GM21447 (cell line): ENCODE measurements at regions not wholly inside any gene's neighbourhood (a gene's known extent, or its start where the extent isn't known, plus 50 kb on each side); places are given as distances from the start of the nearest gene placed in this dataset.
"Not testable (repeated sequence)": the region's sequence is repeated elsewhere in the genome, so short reads cannot be mapped to it uniquely, and the experiment has no call there.

Experiments
- ATAC-seq: cut with Tn5 transposase; IDR thresholded peaks from one replicate; pipeline ENCODE4 v1.9.1; 2021; ENCODE audit not compliant: unreplicated experiment

DNA sequence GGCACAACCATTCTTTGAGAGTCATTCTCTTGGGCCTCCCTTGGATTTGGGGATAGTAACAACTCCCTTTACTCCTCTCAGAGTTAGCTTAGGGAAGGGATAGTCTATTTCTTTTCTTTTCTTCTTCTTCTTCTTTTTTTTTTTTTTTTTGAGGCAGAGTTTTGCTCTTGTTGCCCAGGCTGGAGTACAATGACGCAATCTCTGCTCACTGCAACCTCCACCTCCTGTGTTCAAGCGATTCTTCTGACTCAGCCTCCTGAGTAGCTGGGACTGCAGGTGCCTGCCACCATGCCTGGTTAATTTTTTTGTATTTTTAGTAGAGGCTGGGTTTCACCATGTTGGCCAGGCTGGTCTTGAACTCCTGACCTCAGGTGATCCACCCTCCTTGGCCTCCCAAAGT lies 465.8 kb downstream of the PLCL1 start:
- not testable (repeated sequence) for ATAC-seq

DNA sequence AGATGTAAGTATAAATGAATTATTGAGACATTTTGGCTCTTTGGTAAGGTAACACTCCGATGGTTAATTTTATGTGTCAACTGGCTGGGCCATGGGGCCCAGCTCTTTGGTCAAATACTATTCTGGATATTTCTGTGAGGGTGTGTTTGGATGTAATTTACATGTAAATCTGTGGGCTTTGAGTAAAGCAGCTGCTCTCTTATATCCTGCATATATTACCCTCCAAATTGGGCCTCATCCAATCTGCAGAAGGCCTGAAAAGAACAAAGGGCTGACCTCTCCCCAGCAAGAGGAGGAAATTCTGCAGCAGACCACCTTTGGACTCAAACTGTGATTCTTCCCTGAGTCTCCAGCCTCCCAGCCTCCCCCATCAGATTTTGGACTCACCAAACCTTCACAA lies 464.1 kb downstream of the PLCL1 start:
- ATAC-seq: no peak

DNA sequence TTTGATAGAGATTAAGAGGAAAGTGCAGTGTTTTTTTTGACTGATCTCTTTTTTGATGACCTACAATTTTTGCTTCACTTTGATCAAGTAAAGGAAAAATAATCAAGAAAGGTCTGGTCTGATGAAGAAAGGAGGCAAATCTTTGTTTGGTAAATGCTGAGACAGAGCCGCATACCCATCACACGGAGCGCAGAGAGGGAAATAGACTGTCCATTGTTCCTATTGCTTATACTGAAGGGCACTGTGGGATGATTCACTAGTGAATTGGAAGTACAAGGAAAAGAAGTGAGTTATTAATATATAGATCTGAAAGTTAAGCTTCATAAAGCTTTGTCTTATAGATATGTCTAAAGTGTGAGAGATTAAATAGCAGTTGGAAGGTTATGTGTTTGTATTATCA lies 455.1 kb downstream of the PLCL1 start:
- ATAC-seq: no peak

DNA sequence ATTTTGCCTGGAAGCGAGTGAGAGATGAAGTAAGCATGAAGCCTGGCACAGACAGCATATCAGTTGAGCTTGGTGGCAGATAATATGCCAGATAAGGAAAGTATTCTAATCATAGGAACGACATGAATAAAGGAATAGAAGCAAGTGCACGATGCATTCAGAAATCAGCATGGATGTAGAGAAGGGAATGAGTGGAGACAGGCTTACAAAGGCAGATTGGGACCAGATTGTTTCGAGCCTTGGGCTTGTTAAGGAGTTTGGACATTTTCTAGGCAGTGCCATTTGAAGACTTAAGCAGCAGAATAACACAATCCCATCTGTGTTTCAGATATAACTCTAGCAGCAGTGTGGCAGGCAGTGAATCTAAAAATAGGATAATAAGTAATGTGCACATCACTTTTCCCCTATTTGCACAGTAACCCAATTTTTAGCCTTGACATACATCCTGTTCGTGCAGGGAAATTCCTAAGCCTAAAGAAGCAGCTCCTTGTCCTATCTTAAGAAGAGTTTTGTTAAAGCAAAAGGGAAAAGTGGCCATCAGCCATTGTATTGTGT lies 450.2 kb downstream of the PLCL1 start:
- no peak for ATAC-seq

DNA sequence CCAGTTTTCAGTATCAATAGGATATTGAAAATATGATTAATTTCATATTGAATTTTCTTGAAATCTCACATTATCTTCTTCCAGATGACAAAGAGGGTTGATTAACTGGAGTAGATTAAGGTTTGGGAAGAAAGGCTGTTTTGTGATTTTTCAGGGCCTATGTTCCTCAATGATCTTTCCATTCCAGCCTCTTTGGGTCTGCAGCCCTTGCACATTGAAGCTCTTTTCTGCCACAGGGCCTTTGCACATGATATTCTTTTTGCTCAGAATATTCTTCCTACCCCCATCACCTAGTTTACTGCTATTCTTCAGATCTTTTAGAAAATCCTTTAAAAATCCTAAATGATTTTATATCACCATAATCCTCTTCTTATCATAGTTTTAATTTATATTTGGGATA lies 449.6 kb downstream of the PLCL1 start:
- no peak for ATAC-seq

DNA sequence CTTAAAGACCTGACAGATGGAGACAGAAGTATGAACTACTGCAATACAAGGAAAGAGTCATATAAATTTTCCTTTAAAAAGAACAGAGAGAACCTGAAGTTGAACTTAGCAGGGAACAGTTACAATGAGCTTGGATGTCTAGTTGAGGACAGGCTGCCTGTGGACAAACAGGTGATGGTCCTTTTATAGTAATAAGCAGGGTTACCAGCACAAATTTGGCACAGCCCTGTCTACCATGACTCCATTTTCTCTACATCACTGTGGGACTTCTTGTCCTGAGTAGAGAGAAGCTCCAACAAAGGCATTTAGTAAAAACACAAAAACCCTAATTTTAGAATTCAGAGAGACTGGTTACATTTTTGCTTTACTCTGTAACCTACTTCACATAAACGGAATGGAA lies 448.1 kb downstream of the PLCL1 start:
- ATAC-seq: no peak

DNA sequence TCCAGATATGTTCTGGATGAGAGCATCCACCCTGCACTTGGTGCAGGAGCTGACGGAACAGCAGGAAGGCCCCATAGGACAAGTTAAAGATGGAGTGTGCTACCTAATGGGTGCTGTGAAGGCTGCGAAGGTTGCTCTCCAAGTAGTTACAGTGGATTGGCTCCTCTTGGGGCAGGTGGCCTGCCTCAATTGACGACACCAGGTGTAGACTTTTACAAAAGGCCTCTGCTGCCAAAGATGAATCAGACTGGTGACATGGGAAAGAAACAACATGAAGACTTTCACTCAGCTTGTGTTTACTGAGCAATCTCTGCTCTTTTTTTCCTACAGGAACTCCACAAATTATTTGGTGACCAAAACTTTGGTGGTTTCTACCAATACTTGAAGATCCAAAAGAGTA lies 437.7 kb downstream of the PLCL1 start:
- ATAC-seq: no peak

DNA sequence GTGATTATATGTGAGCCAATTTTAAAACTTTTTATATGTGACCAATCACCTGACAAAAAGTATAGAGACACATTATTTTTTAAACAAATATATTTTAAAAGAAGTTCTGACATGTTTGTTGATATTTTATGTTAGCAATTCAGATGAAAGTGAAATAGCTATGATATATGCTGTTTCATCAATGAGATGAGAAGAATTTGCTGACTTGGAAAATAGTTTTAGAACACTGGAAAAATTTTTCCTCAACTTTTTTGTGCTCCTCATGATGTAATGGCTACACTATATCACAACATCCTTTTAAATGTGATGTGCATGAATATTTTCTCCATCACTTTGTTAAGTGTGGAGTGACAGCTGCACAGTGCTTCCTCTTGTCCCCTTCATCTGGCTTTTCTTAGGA lies 434.0 kb downstream of the PLCL1 start:
- ATAC-seq: no peak

DNA sequence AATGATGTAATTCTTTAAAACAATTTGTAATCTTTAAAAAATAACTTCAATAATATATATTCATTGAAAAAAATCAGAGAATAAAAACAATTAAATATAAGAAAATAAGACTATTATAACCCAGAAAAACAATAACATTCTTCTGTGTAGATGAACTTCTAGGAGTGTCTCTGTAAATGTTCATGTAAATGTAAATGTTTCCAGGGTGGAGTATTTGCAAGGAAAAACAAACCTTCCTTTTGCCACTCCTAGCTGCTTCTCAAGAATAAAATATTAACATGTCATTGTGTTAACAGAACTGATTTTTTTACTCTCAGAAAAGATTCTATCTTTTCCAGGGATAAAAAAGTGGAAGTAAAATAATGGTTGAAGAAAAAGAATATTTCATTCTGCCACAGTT lies 431.9 kb downstream of the PLCL1 start:
- no peak for ATAC-seq

DNA sequence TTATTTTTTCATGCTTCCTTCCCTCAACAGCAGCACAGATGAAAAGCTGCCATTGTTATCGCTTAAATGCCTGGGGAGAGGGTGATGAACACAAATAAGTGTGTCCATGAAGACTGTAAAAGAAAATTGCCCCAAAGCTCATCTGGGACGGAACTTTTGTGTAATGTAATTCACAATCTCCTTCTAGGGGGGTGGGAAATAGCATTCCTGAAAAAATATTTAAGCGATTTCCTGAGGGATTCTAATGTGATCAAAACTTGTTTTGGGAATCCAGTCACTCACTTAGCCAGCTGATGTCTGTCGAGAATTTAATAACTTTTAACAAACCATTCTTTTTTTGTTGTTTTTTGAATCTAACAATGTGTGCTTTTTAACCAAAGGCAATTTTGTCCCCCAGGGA lies 427.9 kb downstream of the PLCL1 start:
- ATAC-seq: no peak

DNA sequence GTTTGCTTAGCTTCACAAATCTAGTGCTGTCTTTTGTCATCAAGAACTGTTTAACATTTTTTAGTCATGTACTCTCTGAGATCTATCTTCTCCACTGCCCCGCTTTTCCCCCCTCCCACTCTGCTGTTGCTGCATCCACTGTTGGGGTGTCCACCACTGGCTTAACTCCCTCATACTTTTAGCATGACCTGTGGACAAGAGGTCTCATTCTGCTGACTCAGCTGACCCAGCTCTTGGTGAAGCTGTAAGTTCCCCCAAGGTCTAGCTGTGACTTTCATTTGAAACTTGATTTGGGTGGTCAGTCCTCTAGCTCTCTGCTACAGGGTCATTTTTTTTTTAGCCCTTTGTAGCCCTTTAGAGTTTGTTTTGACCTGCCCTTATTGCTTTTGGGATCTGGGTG lies 427.2 kb downstream of the PLCL1 start:
- no peak for ATAC-seq

DNA sequence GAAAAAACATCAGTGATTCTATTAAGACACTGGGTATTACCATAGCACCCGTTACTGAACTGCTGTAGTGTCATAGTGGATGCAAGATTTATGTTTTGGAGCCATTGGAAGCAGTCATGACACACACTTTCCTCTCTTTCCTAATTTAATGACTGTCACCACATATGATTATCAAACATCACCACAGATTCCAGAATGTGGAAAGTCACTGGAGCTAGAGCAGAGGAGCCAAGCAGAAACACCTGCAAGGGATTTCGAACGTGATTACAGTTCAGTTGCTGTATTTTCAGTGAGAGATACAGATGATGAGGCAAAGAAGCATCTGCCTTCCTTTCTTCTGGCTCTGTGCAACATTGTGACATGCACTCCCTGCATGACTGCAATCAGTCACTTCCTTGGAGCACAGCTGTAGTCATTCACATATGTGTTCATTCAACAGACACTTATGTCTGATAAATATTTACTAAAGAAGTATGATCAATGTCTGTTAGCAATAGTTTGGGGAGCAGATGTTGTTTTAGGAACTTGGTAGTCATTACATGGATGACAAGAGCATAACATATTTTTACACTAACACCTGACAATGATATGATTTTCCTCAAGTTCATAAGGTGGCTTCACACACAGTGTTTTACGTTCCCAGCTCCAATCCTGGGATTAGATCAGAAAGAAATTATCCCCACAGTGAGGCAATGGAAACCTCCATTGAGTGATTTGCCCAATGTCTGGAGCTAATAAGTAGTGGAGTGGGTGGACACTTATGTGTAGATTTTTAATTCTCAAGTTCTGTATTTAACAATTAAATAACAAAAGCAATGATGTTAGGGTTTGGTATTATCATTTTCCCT lies 416.6 kb downstream of the PLCL1 start:
- ATAC-seq: no peak

DNA sequence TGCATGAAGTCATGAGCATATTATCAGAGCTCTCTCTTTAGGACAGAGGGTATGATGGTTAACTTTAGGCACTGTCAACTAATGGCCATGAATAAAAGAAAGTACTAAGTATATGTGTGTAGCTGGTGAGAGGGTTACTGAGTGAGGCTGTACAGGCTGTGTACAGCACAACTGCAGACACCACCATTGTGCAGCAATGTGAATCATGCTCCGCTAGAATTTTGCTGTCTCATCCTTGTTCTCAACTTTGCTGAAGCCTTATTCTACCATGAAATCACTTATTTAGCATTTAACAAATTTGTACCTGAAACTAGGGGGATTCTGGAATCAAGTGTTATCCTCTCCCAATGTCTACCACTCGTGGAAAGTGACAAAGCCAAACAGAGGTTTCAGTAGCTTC lies 414.9 kb downstream of the PLCL1 start:
- no peak for ATAC-seq

DNA sequence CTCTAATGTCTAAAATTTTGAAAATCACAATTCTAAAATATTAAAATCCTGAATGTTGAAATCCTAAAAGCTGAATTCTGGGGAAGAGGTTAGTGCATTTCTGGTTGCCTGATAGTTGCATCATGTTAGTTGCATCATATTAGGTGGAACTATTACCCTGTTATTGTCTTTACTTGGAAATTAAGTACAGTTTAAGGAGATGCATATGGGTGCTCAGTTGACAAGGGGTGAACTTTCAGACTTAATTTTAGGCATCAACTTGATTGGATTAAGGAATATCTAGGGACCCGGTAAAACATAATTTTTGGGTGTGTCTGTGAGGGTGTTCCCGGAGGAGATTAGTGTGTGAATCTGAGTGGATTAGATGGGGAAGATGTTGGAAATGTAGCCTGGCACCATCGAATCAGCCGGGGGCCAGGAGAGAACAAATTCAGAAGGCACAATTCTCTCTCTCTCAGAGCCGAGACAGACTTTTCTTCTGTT lies 409.8 kb downstream of the PLCL1 start:
- no peak for ATAC-seq

DNA sequence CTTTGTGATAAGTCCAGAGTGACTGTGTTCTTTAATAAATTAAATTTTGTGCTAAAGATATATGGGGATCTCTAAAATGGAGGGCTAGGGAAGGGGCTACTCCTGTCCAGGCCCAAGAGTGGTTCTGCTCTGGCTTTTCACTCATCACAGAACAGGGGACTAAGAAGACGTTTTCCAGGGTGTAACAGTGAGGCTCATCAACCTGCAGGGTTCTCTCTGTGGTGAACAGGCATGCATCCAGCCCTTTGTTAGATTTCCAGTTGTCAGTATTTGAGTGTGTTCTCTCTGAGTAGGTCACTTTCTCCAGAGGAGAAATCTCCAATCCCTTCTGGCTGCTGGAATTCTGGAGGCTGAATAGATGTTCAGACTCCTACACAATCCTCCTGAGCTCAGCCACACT lies 408.9 kb downstream of the PLCL1 start:
- ATAC-seq: no peak

DNA sequence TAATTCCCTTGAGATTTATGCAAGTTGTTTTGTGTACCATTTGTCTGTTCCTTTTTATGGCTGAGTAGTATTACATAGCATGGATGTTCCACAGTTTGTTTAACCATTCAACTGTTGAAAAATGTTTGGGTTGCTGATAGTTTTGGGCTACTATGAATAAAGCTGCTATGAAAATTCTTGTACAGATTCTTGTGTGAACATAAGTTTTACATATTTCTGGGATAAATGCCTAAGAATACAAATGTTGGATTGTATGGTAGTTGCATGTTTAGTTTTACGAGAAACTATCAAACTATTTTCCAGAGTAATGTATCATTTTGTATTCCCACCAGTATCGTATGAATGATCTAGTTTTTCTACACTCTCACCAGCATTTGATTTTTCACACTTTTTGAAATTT lies 407.3 kb downstream of the PLCL1 start:
- ATAC-seq: no peak

DNA sequence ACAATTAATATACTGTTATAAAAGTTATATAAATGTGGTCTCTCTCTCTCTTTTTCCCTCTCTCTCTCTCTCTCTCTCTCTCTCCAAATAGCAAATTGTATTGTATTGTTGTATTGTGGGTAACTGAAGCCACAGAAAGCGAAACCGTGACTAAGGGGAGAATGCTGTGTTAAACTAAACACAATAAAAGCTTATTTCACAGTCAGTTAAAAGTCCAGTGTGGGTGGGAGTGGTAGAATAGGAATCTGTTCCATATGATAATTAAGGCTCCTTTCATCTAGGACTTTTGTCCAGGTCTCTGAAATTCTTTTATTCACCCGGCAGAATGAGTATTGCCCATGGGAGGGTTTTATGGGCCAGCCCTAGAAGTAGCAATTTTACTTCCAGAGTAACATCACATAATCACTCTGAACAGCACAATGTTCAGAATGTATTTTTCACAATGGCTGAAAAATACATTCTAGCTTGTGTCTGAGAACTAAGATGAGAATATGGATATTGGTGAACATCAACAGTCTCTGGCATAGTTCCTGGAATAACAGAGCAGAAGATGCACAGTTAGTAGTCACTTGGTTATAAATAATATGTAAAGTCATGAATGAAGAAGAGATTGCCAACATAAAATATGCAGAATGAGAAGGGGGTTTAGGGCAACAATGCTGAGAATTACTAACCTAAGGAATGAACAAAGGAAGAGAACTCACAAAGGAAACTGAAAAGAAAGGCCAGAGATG lies 399.1 kb downstream of the PLCL1 start:
- ATAC-seq: no peak
